MM.1S (cell line): ENCODE measurements at regions not wholly inside any gene's neighbourhood (a gene's known extent, or its start where the extent isn't known, plus 50 kb on each side); places are given as distances from the start of the nearest gene placed in this dataset.

Experiments used
- CTCF ChIP-seq: fragments of 300-600 bp; sonication (generic); IDR thresholded peaks from 2 replicates; pipeline ENCODE4 v1.5.1; 2016; ENCODE audit warnings: antibody characterized with exemption, low read length, mixed read lengths
- EZH2 ChIP-seq: fragments of 300-600 bp; sonication (generic); optimal IDR thresholded peaks from 2 replicates; pipeline ENCODE3; 2017; ENCODE audit warnings: low read depth, mild to moderate bottlenecking, antibody characterized with exemption, low read length, mixed read lengths

GRCh38 chr2:21819454-21819853, 695.7 kb downstream of the TDRD15 start:
- TF ChIP-seq CTCF (no peak), EZH2 (no peak)
